GM12891 (cell line): ENCODE measurements at regions not wholly inside any gene's neighbourhood (a gene's known extent, or its start where the extent isn't known, plus 50 kb on each side); places are given as distances from the start of the nearest gene placed in this dataset.
"Not testable (repeated sequence)": the region's sequence is repeated elsewhere in the genome, so short reads cannot be mapped to it uniquely, and the experiment has no call there.

Source experiments
- DNase-seq: peaks from one replicate; pipeline ENCODE4 v3.0.0; 2011; ENCODE audit warnings: low spot score; ENCODE audit not compliant: insufficient read length
- FAIRE-seq: peaks from 2 replicates; lab custom pipeline; 2011; peaks lifted over from hg19 to GRCh38; lab: Jason Lieb, UNC
- PAX5 ChIP-seq: IDR thresholded peaks from 2 replicates; pipeline ENCODE4 v1.6.1; 2011; ENCODE audit warnings: low read length, moderate library complexity, mild to moderate bottlenecking; ENCODE audit not compliant: insufficient read depth, severe bottlenecking
- POLR2A ChIP-seq: IDR thresholded peaks from 2 replicates; pipeline ENCODE4 v1.6.1; 2011; ENCODE audit warnings: low read depth, low read length, control low read depth
- POLR2AphosphoS5 ChIP-seq: IDR thresholded peaks from 2 replicates; pipeline ENCODE4 v1.6.1; 2011; ENCODE audit warnings: low read depth, low read length, control low read depth
- POU2F2 ChIP-seq: IDR thresholded peaks from 2 replicates; pipeline ENCODE4 v1.6.1; 2011; ENCODE audit warnings: low read depth, mild to moderate bottlenecking, control low read depth, low read length, moderate library complexity
- SPI1 ChIP-seq: IDR thresholded peaks from 2 replicates; pipeline ENCODE4 v1.6.1; 2011; ENCODE audit warnings: low read depth, low read length, control low read depth
- TAF1 ChIP-seq: IDR thresholded peaks from 2 replicates; pipeline ENCODE4 v1.6.1; 2011; ENCODE audit warnings: low read depth, low read length, control low read depth

GRCh38 chr18:59800897-59801296 lies 98.9 kb upstream of the PMAIP1 start:
- FAIRE-seq = peak; percentile 40
- DNase-seq = no peak
- no peak for TF ChIP-seq POLR2A
- no peak for TF ChIP-seq POLR2AphosphoS5
- TF ChIP-seq SPI1 = no peak
- no peak for TF ChIP-seq PAX5
- TF ChIP-seq POU2F2 = no peak
- TF ChIP-seq TAF1 = no peak

GRCh38 chr18:59799383-59800015 lies 100.3 kb upstream of the PMAIP1 start:
- FAIRE-seq = no peak
- no peak for DNase-seq
- TF ChIP-seq TAF1 (no peak), POLR2A (no peak), POLR2AphosphoS5 (no peak), POU2F2 (no peak), SPI1 (no peak), PAX5 (no peak)

GRCh38 chr18:59795882-59796281 lies 98.7 kb upstream of the CCBE1 start:
- FAIRE-seq = no peak
- TF ChIP-seq TAF1 (no peak), SPI1 (no peak), POLR2A (no peak), POLR2AphosphoS5 (no peak), POU2F2 (no peak), PAX5 (no peak)
- DNase-seq = no peak

- peak; percentile 23 for FAIRE-seq
- DNase-seq = no peak
- TF ChIP-seq PAX5 (no peak), POU2F2 (no peak), SPI1 (no peak), TAF1 (no peak), POLR2AphosphoS5 (no peak), POLR2A (no peak)
Observed at GRCh38 chr18:59792353-59792752, 95.1 kb upstream of the CCBE1 start.

- DNase-seq, FAIRE-seq: not testable (repeated sequence)
Observed at GRCh38 chr18:59790346-59790936, 93.2 kb upstream of the CCBE1 start.

- TF ChIP-seq POLR2AphosphoS5 = no peak
- no peak for TF ChIP-seq PAX5
- TF ChIP-seq POU2F2 = no peak
- no peak for TF ChIP-seq POLR2A
- TF ChIP-seq TAF1 = no peak
- TF ChIP-seq SPI1 = no peak
- no peak for DNase-seq
- no peak for FAIRE-seq
Observed at GRCh38 chr18:59788791-59789106, 91.5 kb upstream of the CCBE1 start.

GRCh38 chr18:59787998-59788790 lies 91.0 kb upstream of the CCBE1 start:
- no peak for TF ChIP-seq POU2F2
- no peak for TF ChIP-seq PAX5
- TF ChIP-seq POLR2A = no peak
- TF ChIP-seq SPI1 = no peak
- no peak for TF ChIP-seq TAF1
- TF ChIP-seq POLR2AphosphoS5 = no peak
- DNase-seq (no peak), FAIRE-seq (no peak)

GRCh38 chr18:59784694-59785093 lies 87.5 kb upstream of the CCBE1 start:
- TF ChIP-seq POLR2A (no peak), TAF1 (no peak), PAX5 (no peak), SPI1 (no peak), POLR2AphosphoS5 (no peak), POU2F2 (no peak)
- DNase-seq (no peak), FAIRE-seq (no peak)

GRCh38 chr18:59783138-59783537 lies 85.9 kb upstream of the CCBE1 start:
- FAIRE-seq (peak; percentile 91), DNase-seq (peak; percentile 31)
- TF ChIP-seq PAX5 (no peak), TAF1 (no peak), POU2F2 (no peak), SPI1 (no peak)

- DNase-seq = no peak
- TF ChIP-seq POU2F2 = no peak
- no peak for TF ChIP-seq SPI1
- TF ChIP-seq PAX5 = no peak
- no peak for TF ChIP-seq POLR2AphosphoS5
- no peak for TF ChIP-seq TAF1
- no peak for TF ChIP-seq POLR2A
- no peak for FAIRE-seq
Observed at GRCh38 chr18:59779979-59780378, 82.8 kb upstream of the CCBE1 start.
